A549 (cell line): ENCODE measurements at regions not wholly inside any gene's neighbourhood (a gene's known extent, or its start where the extent isn't known, plus 50 kb on each side); places are given as distances from the start of the nearest gene placed in this dataset.

Experiments used
- ATAC-seq, 2 experiments: fragments of 200-7000 bp in 1 of 2; fragments of >200 bp in 1 of 2; cut with Nextera tagmentation in 1 of 2; cut with Tn5 transposase in 1 of 2; 3 replicates each; pipeline versions ENCODE4 v1.8.0 to v1.9.1; 2018 to 2020; ENCODE audit warnings: mild to moderate bottlenecking in 1 of 2, moderate library complexity in 1 of 2
- CTCF ChIA-PET: fragments of 300-600 bp; sonication (Branson Sonifier 250); formaldehyde crosslinking; extraction: SDS; loops from one replicate; lab custom pipeline; 2021; ENCODE audit warnings: antibody characterized with exemption, inconsistent platforms; lab: Yijun Ruan, JAX
- POLR2A ChIA-PET: fragments of 350-600 bp; formaldehyde crosslinking; extraction: SDS; loops from one replicate; lab custom pipeline; 2021; ENCODE audit warnings: antibody characterized with exemption, inconsistent platforms; lab: Yijun Ruan, JAX
- DNase-seq, 2 experiments: peaks; one replicate each; pipeline versions ENCODE4 v3.0.0 to v3.0.0-alpha.2; 2011 to 2016; ENCODE audit warnings: low read depth in 1 of 2, low spot score in 1 of 2
- FAIRE-seq: peaks from 2 replicates; lab custom pipeline; 2011; peaks lifted over from hg19 to GRCh38; lab: Jason Lieb, UNC
- H3K27ac ChIP-seq, 2 experiments: fragments of >200 bp; sonication (Bioruptor Twin); formaldehyde crosslinking; 3 replicates each; pipeline ENCODE4 v1.5.1; 2016 to 2017
- H3K4me1 ChIP-seq: fragments of >200 bp; sonication (Bioruptor Twin); formaldehyde crosslinking; 3 replicates; pipeline ENCODE4 v1.6.1; 2016
- H3K4me2 ChIP-seq: fragments of >200 bp; sonication (Bioruptor Twin); formaldehyde crosslinking; 3 replicates; pipeline ENCODE4 v1.6.1; 2016
- H3K4me3 ChIP-seq: fragments of >200 bp; sonication (Bioruptor Twin); formaldehyde crosslinking; 3 replicates; pipeline ENCODE4 v1.5.1; 2016
- H3K9me3 ChIP-seq: fragments of >200 bp; sonication (Bioruptor Twin); formaldehyde crosslinking; 3 replicates; pipeline ENCODE4 v1.6.1; 2016
- BHLHE40 ChIP-seq: IDR thresholded peaks from 2 replicates; pipeline ENCODE4 v1.6.1; 2012; ENCODE audit warnings: low read depth, low read length, inconsistent platforms
- CBX8 ChIP-seq: fragments of 200-600 bp; sonication (generic); IDR thresholded peaks from 2 replicates; pipeline ENCODE4 v1.6.1; 2016
- CHD2 ChIP-seq: fragments of 150-350 bp; IDR thresholded peaks from 2 replicates; pipeline ENCODE4 v1.6.1; 2014; ENCODE audit warnings: low read length; ENCODE audit not compliant: partially characterized antibody
- EP300 ChIP-seq, 2 experiments: fragments of >200 bp; sonication (Bioruptor Twin); formaldehyde crosslinking; IDR thresholded peaks; 2 replicates in 1 of 2; 3 replicates in 1 of 2; pipeline ENCODE4 v1.6.1; 2016 to 2017
- ESRRA ChIP-seq: fragments of 150-350 bp; IDR thresholded peaks from 2 replicates; pipeline ENCODE4 v1.6.1; 2014; ENCODE audit warnings: mild to moderate bottlenecking, low read length, borderline replicate concordance
- FOXS1 ChIP-seq: fragments of 250-450 bp; sonication (Bioruptor Pico); IDR thresholded peaks from 2 replicates; pipeline ENCODE4 v1.5.0; 2020; ENCODE audit warnings: mild to moderate bottlenecking, moderate library complexity
- GATA3 ChIP-seq: IDR thresholded peaks from 2 replicates; pipeline ENCODE4 v1.6.1; 2012; ENCODE audit warnings: borderline replicate concordance
- HOXA7 ChIP-seq: fragments of 250-450 bp; sonication (Bioruptor Pico); IDR thresholded peaks from 2 replicates; pipeline ENCODE4 v1.5.0; 2020; ENCODE audit warnings: mild to moderate bottlenecking, moderate library complexity
- HOXB13 ChIP-seq: fragments of 250-450 bp; sonication (Bioruptor Pico); IDR thresholded peaks from 2 replicates; pipeline ENCODE4 v1.5.0; 2020; ENCODE audit warnings: low read depth, mild to moderate bottlenecking, moderate library complexity
- JUN ChIP-seq, 2 experiments: fragments of >200 bp; sonication (Bioruptor Twin); formaldehyde crosslinking; IDR thresholded peaks; 2 replicates in 1 of 2; 3 replicates in 1 of 2; pipeline ENCODE4 v1.6.1; 2016 to 2017
- JUNB ChIP-seq: fragments of >200 bp; sonication (Bioruptor Twin); formaldehyde crosslinking; IDR thresholded peaks from 2 replicates; pipeline ENCODE4 v1.6.1; 2016
- KDM1A ChIP-seq: fragments of 200-600 bp; sonication (generic); IDR thresholded peaks from 2 replicates; pipeline ENCODE4 v1.6.1; 2016; ENCODE audit warnings: low read depth, mild to moderate bottlenecking
- MAFK ChIP-seq: fragments of 450-650 bp; IDR thresholded peaks from 2 replicates; pipeline ENCODE4 v1.6.1; 2014; ENCODE audit not compliant: partially characterized antibody
- MAZ ChIP-seq: fragments of 150-350 bp; IDR thresholded peaks from 2 replicates; pipeline ENCODE4 v1.6.1; 2014; ENCODE audit warnings: antibody characterized with exemption, low read depth, low read length, borderline replicate concordance
- NFE2L2 ChIP-seq: fragments of 150-350 bp; conservative IDR thresholded peaks from 2 replicates; pipeline ENCODE4 v1.6.1; 2014; ENCODE audit warnings: low read length
- NR3C1 ChIP-seq: fragments of >200 bp; sonication (Bioruptor Twin); formaldehyde crosslinking; IDR thresholded peaks from 3 replicates; pipeline ENCODE4 v1.6.1; 2017
- POLR2AphosphoS2 ChIP-seq: conservative IDR thresholded peaks from 2 replicates; pipeline ENCODE4 v1.6.1; 2012; ENCODE audit warnings: low read length, improper control_type of control experiment, inconsistent platforms
- RAD21 ChIP-seq, 2 experiments: fragments of >200 bp in 1 of 2; sonication (Bioruptor Twin) in 1 of 2; formaldehyde crosslinking in 1 of 2; IDR thresholded peaks in 1 of 2; conservative IDR thresholded peaks in 1 of 2; 2 replicates in 1 of 2; 3 replicates in 1 of 2; pipeline ENCODE4 v1.6.1; 2012 to 2018; ENCODE audit warnings: inconsistent platforms in 1 of 2
- RARB ChIP-seq: fragments of 250-450 bp; sonication (Bioruptor Pico); IDR thresholded peaks from 2 replicates; pipeline ENCODE4 v1.8.0; 2021; ENCODE audit warnings: mild to moderate bottlenecking, moderate library complexity
- RCOR1 ChIP-seq: fragments of 150-350 bp; IDR thresholded peaks from 2 replicates; pipeline ENCODE4 v1.6.1; 2014; ENCODE audit warnings: antibody characterized with exemption, low read length, low read depth
- RNF2 ChIP-seq: fragments of 200-600 bp; sonication (generic); IDR thresholded peaks from 2 replicates; pipeline ENCODE4 v1.6.1; 2016; ENCODE audit warnings: low read depth, mild to moderate bottlenecking, antibody characterized with exemption, moderate library complexity, borderline replicate concordance
- SMC3 ChIP-seq: fragments of >200 bp; sonication (Bioruptor Twin); formaldehyde crosslinking; IDR thresholded peaks from 3 replicates; pipeline ENCODE4 v1.6.1; 2018; ENCODE audit warnings: inconsistent platforms
- TP53 ChIP-seq: fragments of 250-450 bp; sonication (Bioruptor Pico); IDR thresholded peaks from 2 replicates; pipeline ENCODE4 v1.5.0; 2021; ENCODE audit warnings: mild to moderate bottlenecking, moderate library complexity
- ZC3H11A ChIP-seq: fragments of 450-650 bp; IDR thresholded peaks from 2 replicates; pipeline ENCODE4 v1.6.1; 2014; ENCODE audit warnings: antibody characterized with exemption, mild to moderate bottlenecking
- ZNF302 ChIP-seq: fragments of 250-450 bp; sonication (Bioruptor Pico); IDR thresholded peaks from 2 replicates; pipeline ENCODE4 v1.9.0; 2021; ENCODE audit warnings: inconsistent platforms, mild to moderate bottlenecking, moderate library complexity
- WGBS: methylation state at CpG from one replicate; pipeline ENCODE4 v1.1.6; 2017; ENCODE audit errors: missing lambda C conversion rate; 5-methylcytosine and 5-hydroxymethylcytosine counted together
- TF ChIP-seq, protein P1 (sequence below): fragments of 200-600 bp; sonication (generic); IDR thresholded peaks from 2 replicates; pipeline ENCODE4 v1.6.1; 2016; ENCODE audit warnings: antibody characterized with exemption, mild to moderate bottlenecking, moderate library complexity
- TF ChIP-seq, protein P2 (sequence below): IDR thresholded peaks from 2 replicates; pipeline ENCODE4 v1.6.1; 2012
- TF ChIP-seq, protein P3 (sequence below): fragments of 250-450 bp; sonication (Bioruptor Pico); IDR thresholded peaks from 2 replicates; pipeline ENCODE4 v1.5.0; 2020; ENCODE audit warnings: low read depth, mild to moderate bottlenecking, moderate library complexity
- TF ChIP-seq, protein P4 (sequence below): fragments of 250-450 bp; sonication (Bioruptor Pico); IDR thresholded peaks from 2 replicates; pipeline ENCODE4 v1.5.0; 2021; ENCODE audit warnings: mild to moderate bottlenecking, moderate library complexity, borderline replicate concordance

DNA sequence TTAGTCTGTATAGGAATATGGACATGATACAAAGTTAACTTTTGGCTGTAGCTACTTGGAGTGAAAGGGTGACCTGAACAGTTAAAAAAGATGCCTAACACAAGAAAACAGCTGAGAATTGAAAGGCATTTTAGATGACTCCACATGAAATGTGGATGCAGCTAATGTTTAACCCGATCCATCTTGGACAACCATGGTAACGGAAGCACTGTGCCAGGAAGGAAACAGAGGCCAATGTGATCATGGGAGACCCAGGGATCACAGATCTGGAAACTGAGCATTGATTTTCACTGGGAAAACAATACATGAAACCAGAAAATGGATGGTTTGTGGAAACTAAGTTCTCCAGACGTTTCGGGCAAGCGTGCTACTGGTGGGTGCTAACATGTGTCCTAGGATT, 669.1 kb downstream of the GALR1 start:
- no peak for DNase-seq
- H3K4me1 ChIP-seq, result no peaks in the 10 kb centered on the region
- H3K27ac ChIP-seq, result no peak overlapping the region
- CTCF ChIA-PET, result no interaction called here
- H3K4me2 ChIP-seq, result no peak overlapping the region
- no peak for TF ChIP-seq ESRRA
- TF ChIP-seq, protein P1, sequence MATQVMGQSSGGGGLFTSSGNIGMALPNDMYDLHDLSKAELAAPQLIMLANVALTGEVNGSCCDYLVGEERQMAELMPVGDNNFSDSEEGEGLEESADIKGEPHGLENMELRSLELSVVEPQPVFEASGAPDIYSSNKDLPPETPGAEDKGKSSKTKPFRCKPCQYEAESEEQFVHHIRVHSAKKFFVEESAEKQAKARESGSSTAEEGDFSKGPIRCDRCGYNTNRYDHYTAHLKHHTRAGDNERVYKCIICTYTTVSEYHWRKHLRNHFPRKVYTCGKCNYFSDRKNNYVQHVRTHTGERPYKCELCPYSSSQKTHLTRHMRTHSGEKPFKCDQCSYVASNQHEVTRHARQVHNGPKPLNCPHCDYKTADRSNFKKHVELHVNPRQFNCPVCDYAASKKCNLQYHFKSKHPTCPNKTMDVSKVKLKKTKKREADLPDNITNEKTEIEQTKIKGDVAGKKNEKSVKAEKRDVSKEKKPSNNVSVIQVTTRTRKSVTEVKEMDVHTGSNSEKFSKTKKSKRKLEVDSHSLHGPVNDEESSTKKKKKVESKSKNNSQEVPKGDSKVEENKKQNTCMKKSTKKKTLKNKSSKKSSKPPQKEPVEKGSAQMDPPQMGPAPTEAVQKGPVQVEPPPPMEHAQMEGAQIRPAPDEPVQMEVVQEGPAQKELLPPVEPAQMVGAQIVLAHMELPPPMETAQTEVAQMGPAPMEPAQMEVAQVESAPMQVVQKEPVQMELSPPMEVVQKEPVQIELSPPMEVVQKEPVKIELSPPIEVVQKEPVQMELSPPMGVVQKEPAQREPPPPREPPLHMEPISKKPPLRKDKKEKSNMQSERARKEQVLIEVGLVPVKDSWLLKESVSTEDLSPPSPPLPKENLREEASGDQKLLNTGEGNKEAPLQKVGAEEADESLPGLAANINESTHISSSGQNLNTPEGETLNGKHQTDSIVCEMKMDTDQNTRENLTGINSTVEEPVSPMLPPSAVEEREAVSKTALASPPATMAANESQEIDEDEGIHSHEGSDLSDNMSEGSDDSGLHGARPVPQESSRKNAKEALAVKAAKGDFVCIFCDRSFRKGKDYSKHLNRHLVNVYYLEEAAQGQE, result no peak
- TF ChIP-seq, protein P2, sequence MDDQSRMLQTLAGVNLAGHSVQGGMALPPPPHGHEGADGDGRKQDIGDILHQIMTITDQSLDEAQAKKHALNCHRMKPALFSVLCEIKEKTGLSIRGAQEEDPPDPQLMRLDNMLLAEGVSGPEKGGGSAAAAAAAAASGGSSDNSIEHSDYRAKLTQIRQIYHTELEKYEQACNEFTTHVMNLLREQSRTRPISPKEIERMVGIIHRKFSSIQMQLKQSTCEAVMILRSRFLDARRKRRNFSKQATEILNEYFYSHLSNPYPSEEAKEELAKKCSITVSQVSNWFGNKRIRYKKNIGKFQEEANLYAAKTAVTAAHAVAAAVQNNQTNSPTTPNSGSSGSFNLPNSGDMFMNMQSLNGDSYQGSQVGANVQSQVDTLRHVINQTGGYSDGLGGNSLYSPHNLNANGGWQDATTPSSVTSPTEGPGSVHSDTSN, result no peak
- no peak for TF ChIP-seq POLR2AphosphoS2
- TF ChIP-seq EP300 (IDR thresholded peaks at IDR 0.05), result no peak
- TF ChIP-seq ZNF302 (CRISPR knock-in tag), result no peak
- TF ChIP-seq RCOR1, result no peak
- TF ChIP-seq RARB (CRISPR knock-in tag), result no peak
- TF ChIP-seq GATA3, result no peak
- TF ChIP-seq CBX8, result no peak
- ATAC-seq, result no peak
- H3K4me3 ChIP-seq, result no peak overlapping the region
- POLR2A ChIA-PET, result no interaction called here
- no peak for FAIRE-seq
- 35% methylated on average over 5 of the region's 5 CpGs for WGBS
- H3K9me3 ChIP-seq, result no peaks in the 10 kb centered on the region

DNA sequence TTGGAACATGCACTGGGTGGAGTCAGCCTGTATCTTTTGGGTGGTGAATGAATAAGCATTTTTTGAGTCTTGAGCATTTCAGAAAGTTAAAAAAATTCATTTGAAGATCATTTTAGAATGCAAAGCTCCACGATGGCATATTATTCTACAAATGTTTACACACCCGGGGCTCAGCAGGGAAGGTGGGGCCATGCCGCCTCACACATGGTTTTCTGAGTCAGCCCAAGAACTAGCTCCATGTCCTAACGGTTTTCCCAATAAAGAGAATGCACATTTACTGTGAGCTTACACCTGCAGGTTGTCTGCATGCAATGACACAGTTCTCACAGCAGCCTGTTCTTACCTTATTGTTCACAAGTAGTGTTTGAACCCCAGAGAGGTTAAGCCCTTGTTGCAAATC, 670.3 kb downstream of the GALR1 start:
- FAIRE-seq (no peak), ATAC-seq (no peak)

DNA sequence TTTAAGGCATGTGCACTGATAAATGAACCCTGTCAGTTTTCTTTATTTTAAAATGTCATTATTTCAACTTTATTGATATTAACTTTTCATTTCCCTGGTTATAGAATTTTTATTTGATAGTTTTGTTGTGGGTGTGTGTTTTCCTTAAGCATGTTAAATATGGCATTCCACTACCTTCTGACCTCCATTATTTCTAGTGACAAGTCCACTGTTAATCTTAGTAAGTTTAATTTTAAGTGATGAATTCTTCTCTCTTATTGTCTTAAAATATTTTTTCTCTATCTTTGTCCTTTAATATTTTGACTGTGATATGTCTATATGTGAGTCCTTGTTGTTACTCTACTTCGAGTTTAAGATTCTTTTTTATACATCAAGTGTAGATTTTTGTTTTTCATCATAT, 685.7 kb downstream of the GALR1 start:
- CTCF ChIA-PET, result no interaction called here
- Histone ChIP-seq H3K27ac (no peak overlapping the region), H3K9me3 (no peaks in the 10 kb centered on the region), H3K4me1 (no peaks in the 10 kb centered on the region), H3K4me3 (no peak overlapping the region), H3K4me2 (no peak overlapping the region)
- FAIRE-seq (no peak), DNase-seq (no peak), ATAC-seq (no peak)
- POLR2A ChIA-PET, result no interaction called here
- WGBS, result 0% methylated on average over 1 of the region's 1 CpG
- no peak for TF ChIP-seq NFE2L2
- no peak for TF ChIP-seq EP300 (IDR thresholded peaks at IDR 0.05)
- TF ChIP-seq RAD21 (conservative IDR thresholded peaks at IDR 0.05 in 1 of 2, IDR thresholded peaks at IDR 0.05 in 1 of 2), result no peak
- no peak for TF ChIP-seq RNF2
- no peak for TF ChIP-seq JUN (IDR thresholded peaks at IDR 0.05)
- no peak for TF ChIP-seq CBX8
- no peak for TF ChIP-seq TP53 (CRISPR knock-in tag)
- no peak for TF ChIP-seq MAZ
- no peak for TF ChIP-seq JUNB
- TF ChIP-seq KDM1A, result no peak
- TF ChIP-seq, protein P3, sequence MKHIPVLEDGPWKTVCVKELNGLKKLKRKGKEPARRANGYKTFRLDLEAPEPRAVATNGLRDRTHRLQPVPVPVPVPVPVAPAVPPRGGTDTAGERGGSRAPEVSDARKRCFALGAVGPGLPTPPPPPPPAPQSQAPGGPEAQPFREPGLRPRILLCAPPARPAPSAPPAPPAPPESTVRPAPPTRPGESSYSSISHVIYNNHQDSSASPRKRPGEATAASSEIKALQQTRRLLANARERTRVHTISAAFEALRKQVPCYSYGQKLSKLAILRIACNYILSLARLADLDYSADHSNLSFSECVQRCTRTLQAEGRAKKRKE (CRISPR knock-in tag), result no peak
- TF ChIP-seq NR3C1, result no peak
- no peak for TF ChIP-seq FOXS1 (CRISPR knock-in tag)
- TF ChIP-seq SMC3, result no peak
- TF ChIP-seq BHLHE40, result no peak
- no peak for TF ChIP-seq CHD2

More for the DNA sequence above, 670.3 kb downstream of the GALR1 start:
- Histone ChIP-seq H3K9me3 (no peaks in the 10 kb centered on the region), H3K4me1 (no peaks in the 10 kb centered on the region), H3K4me2 (no peak overlapping the region), H3K27ac (no peak overlapping the region), H3K4me3 (no peak overlapping the region)
- ChIA-PET POLR2A (no interaction called here), CTCF (no interaction called here)
- WGBS, result 13% methylated on average over 4 of the region's 4 CpGs
- TF ChIP-seq MAFK, result no peak
- TF ChIP-seq, protein P4, sequence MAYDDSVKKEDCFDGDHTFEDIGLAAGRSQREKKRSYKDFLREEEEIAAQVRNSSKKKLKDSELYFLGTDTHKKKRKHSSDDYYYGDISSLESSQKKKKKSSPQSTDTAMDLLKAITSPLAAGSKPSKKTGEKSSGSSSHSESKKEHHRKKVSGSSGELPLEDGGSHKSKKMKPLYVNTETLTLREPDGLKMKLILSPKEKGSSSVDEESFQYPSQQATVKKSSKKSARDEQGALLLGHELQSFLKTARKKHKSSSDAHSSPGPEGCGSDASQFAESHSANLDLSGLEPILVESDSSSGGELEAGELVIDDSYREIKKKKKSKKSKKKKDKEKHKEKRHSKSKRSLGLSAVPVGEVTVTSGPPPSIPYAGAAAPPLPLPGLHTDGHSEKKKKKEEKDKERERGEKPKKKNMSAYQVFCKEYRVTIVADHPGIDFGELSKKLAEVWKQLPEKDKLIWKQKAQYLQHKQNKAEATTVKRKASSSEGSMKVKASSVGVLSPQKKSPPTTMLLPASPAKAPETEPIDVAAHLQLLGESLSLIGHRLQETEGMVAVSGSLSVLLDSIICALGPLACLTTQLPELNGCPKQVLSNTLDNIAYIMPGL (CRISPR knock-in tag), result no peak
- no peak for TF ChIP-seq ZC3H11A
- TF ChIP-seq MAZ, result no peak
- no peak for TF ChIP-seq HOXB13 (CRISPR knock-in tag)
- TF ChIP-seq, protein P2, result no peak
- TF ChIP-seq HOXA7 (CRISPR knock-in tag), result no peak
- DNase-seq, result no peak
